NCI-H524 treated with DMSO at 0.1 percent for 48 hours (cell line): ENCODE measurements at regions not wholly inside any gene's neighbourhood (a gene's known extent, or its start where the extent isn't known, plus 50 kb on each side); places are given as distances from the start of the nearest gene placed in this dataset.

ENCODE experiments used
- DNase-seq: peaks from one replicate; lab custom pipeline; 2025; lab: John Stamatoyannopoulos, UW

DNA sequence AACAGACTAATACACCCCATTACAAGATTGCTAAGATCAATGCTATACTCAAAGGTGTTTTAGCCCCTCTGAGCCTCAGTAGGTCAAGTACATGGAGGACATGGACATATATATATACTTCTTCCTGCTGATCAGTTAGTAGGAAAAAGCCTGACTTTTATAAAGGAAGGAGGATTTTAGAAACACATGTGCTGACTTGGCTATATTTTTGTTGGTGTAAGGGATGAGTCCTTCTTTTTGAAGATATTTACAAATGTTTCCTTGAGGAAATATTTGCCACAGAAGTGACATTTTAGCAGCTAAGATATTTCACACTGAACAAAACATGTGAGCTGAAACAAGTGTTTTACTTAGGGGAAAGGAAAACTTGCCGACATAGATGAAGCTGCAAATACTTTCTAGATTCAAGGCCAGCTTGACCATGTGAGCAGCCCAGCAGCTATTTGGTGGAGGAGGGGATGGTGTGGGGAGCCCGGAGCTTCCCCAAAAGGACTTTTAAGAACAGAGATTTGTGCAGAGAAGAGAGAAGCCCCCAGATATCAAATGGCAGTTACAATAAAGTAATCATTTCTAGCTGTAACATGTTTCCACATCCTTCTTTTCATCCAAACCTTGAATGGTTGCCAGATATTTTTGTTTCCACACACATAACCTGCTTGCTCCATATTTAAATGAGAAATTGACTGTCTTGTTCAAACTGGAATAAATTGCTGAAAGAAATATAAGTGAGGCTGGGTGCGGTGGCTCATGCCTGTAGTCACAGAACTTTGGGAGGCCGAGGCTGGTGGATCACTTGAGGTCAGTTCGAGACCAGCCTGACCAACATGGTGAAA is 111.7 kb upstream of the NR2F2 start:
- no peak for DNase-seq

GRCh38 chr15:96219681-96220080 is 110.8 kb upstream of the NR2F2 start:
- no peak for DNase-seq

- DNase-seq: no peak
Measured at GRCh38 chr15:96220657-96221056, 109.8 kb upstream of the NR2F2 start.

DNA sequence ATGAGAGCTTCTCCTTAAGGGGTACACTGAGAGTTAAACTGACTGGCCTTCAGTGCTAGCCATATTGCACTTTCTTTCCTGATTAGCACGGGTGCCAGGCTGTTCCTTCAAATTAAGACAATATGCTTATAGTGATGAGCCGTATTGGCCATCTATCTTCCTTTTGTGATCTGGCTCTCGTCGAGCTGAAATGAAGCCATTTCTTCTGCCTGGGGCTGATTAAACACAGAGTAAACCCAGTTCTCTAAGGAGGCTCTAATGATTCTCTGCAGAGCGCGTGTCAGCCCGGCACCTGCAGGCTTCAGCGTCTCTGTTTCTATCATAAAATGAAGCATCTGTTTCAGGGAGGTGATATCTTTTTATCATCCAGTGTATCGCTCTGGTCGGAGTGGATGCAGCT is 107.5 kb upstream of the NR2F2 start:
- no peak for DNase-seq

DNA sequence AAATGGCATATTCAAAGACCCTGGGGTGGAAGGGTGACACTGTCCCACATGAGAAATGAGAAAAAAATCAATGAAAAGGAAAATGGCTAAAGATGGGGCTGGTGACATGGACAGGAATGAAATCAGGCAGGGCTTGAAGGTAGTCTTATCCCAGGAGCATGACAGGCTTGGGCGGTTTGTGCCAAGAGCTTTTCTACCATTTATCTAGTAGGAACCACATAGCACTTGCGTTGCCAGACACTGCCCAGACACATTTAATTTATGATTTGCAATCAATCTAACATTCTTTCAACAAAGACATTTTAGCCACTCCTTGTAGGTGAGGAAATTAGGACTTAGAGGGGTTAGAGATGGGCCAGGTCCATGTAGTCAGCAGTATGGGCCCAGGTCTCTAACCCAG is 106.6 kb upstream of the NR2F2 start:
- no peak for DNase-seq

- DNase-seq: no peak
Measured at GRCh38 chr15:96225642-96226259, 104.7 kb upstream of the NR2F2 start.

GRCh38 chr15:96230526-96231181 is 99.8 kb upstream of the NR2F2 start:
- no peak for DNase-seq

DNA sequence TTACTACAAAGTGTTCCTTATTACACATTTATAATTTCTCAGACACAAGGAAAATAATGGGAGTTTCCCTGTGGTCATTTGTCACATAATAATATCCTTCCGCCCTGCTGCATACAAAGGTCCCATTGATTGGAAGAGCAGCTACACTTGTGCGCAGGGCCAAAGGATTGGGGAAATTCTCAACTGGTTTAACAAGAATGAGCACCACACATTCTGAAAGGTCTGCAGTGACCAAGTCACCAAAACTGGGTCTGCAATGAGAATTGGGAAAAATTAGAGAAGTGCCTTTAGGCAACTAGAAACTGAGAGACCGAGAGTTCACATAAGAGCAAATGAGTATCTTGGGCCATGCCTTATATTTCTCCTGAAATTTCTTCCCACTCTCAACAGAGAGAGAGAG is 98.2 kb upstream of the NR2F2 start:
- no peak for DNase-seq

DNA sequence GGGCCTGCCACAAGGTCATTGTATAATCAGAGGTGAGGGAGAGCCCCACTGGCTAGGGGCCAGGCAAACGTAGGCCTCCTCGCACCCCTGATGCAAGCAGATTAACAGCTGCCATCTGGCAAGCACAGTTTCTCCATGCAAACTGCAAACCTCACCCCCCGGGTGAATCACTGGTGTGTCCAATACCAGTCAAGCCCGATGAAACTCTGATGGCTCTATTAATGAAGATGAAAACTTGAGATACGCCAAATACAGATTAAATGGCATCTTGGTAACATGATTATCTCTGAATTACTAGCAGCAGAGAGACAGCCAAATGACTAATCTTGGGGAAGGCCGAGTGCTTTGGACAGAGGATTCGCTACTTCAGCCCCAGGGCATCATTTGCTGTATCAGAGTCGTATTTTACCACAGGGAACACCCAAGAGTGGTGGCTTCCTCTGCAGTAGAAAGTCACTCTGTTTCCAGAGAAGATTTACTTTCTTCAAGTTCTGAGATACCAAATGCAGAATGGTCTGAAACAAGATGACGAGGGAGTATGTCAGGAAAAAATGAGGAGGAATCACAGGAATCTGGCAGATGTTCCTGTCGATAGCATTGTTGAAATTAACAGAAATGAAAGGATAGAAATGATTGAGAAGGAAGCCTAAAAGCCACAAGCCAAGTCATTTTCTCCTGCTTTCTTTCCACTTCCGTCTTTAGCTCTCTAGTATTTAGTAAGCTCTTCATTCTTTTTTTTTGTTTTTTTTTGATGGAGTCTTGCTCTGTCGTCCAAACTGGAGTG is 96.2 kb upstream of the NR2F2 start:
- DNase-seq: peak; percentile 80

DNA sequence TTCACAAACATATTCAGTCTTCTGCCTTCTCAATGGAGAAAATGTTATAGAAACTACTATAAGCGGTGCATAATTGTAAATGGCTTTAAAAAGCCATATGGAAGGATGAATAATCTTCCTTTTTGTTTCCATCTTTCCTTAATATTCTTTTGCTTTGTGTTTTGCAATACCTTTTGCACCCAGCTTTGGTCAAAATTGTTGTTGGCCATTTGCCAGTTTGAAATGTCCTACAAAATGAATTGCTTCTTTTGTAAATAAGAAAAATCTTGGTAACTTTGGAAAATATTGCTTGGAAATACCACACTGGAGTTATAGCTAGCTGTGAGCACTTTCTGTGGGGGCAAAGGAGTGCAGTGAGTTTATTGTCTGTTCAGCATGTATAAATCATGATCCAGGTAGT is 93.5 kb upstream of the NR2F2 start:
- DNase-seq: no peak

DNA sequence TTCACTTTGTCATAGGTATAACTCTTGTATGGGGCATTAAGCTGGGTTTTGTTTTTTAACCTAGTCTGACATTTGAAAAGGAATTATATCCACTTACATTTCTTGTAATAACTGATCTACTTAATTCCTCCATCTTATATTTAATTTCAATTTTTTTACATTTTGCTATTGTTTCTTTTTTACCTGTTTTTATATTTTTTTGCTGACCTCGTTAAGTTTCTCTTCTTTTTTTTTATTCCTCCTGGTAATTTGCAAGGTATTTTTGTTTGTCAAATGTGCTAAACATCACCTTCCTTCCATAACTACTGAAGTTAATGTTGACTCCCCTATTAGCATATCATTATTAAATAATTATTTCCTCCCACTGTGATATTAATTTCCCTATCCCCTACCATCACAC is 87.7 kb upstream of the NR2F2 start:
- DNase-seq: no peak

GRCh38 chr15:96243701-96244100 is 86.8 kb upstream of the NR2F2 start:
- no peak for DNase-seq

- no peak for DNase-seq
Measured at GRCh38 chr15:96245252-96245651, 85.2 kb upstream of the NR2F2 start.

DNA sequence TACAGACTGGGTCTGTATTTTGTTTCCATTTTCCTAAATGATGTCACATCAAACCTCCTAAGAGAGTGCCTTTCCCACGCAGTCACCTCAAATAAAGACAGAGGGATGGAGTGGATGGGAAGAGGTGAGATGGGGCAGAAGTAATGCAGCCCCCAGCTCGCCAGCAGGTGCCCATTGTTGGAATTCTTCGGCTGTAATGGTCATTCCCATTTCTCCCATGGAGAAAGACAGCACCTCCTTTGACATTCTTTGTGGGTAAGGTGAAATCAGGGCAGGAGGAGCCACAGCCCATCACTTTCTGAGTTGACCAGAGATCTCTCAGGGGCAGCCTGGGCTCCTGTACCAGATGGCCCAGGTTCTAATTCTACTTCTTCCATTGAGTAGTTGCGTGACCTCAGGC is 84.4 kb upstream of the NR2F2 start:
- no peak for DNase-seq

DNA sequence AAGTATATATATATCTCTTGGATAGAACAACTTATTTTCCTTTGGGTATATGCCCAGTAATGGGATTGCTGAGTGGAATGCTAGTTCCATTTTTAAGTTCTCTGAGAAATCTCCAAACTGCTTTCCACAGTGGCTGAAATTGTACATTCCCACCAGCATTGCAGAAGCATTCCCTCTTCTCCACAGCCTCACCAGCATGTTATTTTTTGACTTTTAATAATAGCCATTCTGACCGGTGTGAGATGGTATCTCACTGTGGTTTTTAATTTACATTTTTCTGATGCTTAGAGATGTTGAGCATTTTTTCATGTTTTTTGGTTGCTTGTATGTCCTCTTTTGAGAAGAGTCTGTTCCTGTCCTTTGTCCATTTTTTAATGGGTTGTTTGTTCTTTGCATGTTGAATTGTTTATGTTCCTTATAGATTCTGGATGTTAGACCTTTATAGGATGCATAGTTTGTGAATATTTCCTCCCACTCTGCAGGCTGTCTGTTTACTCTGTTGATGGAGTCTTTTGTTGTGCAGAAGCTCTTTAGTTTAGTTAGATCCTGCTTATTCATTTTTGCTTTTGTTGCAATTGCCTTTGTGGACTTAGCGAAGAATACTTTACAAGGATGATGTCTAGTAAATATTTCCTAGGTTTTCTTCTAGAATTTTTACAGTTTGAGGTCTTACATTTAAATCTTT is 82.7 kb upstream of the NR2F2 start:
- no peak for DNase-seq

- DNase-seq: no peak
Measured at GRCh38 chr15:96252148-96252547, 78.4 kb upstream of the NR2F2 start.

GRCh38 chr15:96253006-96253747 is 77.3 kb upstream of the NR2F2 start:
- no peak for DNase-seq

DNA sequence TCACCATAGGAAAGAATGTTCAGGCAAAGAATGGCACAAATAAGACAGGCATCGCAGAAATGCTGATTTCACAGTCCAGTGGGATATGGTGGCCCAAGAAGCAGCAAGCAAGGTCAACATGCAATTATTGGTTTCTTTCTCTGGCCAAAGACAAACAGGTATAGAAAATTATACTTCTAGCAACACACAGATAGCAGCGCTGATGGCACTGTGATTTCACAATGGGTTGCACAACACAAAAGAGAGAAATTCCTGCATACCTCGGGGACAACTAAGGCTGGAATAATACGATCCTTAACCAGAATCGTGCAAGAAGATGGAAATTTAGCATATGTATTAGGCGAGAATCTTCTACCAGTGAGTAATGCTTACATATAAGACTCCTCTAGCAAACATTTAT is 76.3 kb upstream of the NR2F2 start:
- no peak for DNase-seq

- DNase-seq: no peak
Measured at GRCh38 chr15:96255599-96255998, 74.9 kb upstream of the NR2F2 start.

DNA sequence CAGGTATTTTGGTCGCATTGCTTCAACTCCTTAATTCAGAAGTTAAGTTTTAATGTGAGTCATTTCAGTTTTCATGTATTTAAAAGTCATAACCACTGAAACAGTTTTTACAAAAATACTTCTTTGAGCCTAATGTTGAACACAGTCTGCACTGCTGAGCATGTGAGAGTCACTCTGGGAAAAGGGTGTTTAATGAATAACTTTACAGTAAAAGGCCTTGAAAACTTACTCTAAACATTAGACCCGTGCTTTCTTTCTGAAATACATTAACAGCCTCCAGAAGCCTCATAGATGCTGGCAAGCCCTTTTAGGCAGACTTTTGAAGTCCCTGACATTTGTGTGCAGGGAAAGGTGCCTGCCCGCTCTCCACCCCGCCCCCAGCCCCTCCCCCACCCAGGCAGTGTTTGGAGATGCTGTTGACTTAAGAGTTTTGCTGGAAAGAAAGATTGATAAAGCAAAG is 68.9 kb upstream of the NR2F2 start:
- no peak for DNase-seq

- DNase-seq: no peak
Measured at GRCh38 chr15:96262097-96262496, 68.4 kb upstream of the NR2F2 start.
